Mesendoderm (in vitro differentiated cells): ENCODE measurements at regions not wholly inside any gene's neighbourhood (a gene's known extent, or its start where the extent isn't known, plus 50 kb on each side); places are given as distances from the start of the nearest gene placed in this dataset.

Experiments used
- DNase-seq: peaks from one replicate; pipeline ENCODE4 v3.0.0; 2013
- H2AK5ac ChIP-seq: 2 replicates; pipeline ENCODE4 v1.6.1; 2013; ENCODE audit warnings: low read length, inconsistent platforms
- H2BK120ac ChIP-seq: 2 replicates; pipeline ENCODE4 v1.6.1; 2013; ENCODE audit warnings: low read depth, mild to moderate bottlenecking, low read length, moderate library complexity, mixed read lengths
- H2BK15ac ChIP-seq: replicated peaks from 2 replicates; pipeline ENCODE4 v1.6.1; 2013; ENCODE audit warnings: low read depth, mild to moderate bottlenecking, moderate library complexity
- H2BK5ac ChIP-seq: 2 replicates; pipeline ENCODE4 v1.6.1; 2013; ENCODE audit warnings: low read length, inconsistent platforms
- H3K18ac ChIP-seq: 2 replicates; pipeline ENCODE4 v1.6.1; 2013; ENCODE audit warnings: mild to moderate bottlenecking, low read length, mixed read lengths
- H3K23ac ChIP-seq: one replicate; pipeline ENCODE4 v1.6.1; 2013; ENCODE audit warnings: low read length
- H3K27ac ChIP-seq: 2 replicates; pipeline ENCODE4 v1.5.1; 2013; ENCODE audit warnings: low read depth, mild to moderate bottlenecking, inconsistent platforms, low read length, moderate library complexity
- H3K27me3 ChIP-seq: 2 replicates; pipeline ENCODE4 v1.6.1; 2013; ENCODE audit warnings: low read length, control low read depth, mild to moderate bottlenecking, inconsistent platforms; ENCODE audit not compliant: insufficient read depth, poor library complexity
- H3K36me3 ChIP-seq: 2 replicates; pipeline ENCODE4 v1.6.1; 2013; ENCODE audit warnings: low read length, inconsistent platforms; ENCODE audit not compliant: control insufficient read depth, insufficient read depth
- H3K4ac ChIP-seq: one replicate; pipeline ENCODE4 v1.6.1; 2013; ENCODE audit warnings: low read depth, mild to moderate bottlenecking, low read length, moderate library complexity
- H3K4me1 ChIP-seq: 2 replicates; pipeline ENCODE4 v1.6.1; 2013; ENCODE audit warnings: low read depth, low read length, inconsistent platforms; ENCODE audit not compliant: control insufficient read depth
- H3K4me2 ChIP-seq: 2 replicates; pipeline ENCODE4 v1.6.1; 2013; ENCODE audit warnings: low read length
- H3K4me3 ChIP-seq: 2 replicates; pipeline ENCODE4 v1.5.1; 2013; ENCODE audit warnings: mild to moderate bottlenecking, low read length
- H3K56ac ChIP-seq: one replicate; pipeline ENCODE4 v1.6.1; 2013; ENCODE audit warnings: low read length
- H3K79me1 ChIP-seq: 2 replicates; pipeline ENCODE4 v1.6.1; 2013; ENCODE audit warnings: low read length, inconsistent platforms
- H3K79me2 ChIP-seq: 2 replicates; pipeline ENCODE4 v1.6.1; 2013; ENCODE audit warnings: mild to moderate bottlenecking, low read length; ENCODE audit not compliant: control insufficient read depth, insufficient read depth
- H3K9ac ChIP-seq: 2 replicates; pipeline ENCODE4 v1.6.1; 2013; ENCODE audit warnings: low read length, inconsistent platforms
- H4K5ac ChIP-seq: one replicate; pipeline ENCODE4 v1.6.1; 2013; ENCODE audit warnings: low read length
- H4K8ac ChIP-seq: one replicate; pipeline ENCODE4 v1.6.1; 2013; ENCODE audit warnings: low read depth, mild to moderate bottlenecking, control low read depth, low read length, moderate library complexity
- WGBS: extraction: QIAGEN DNeasy Blood & Tissue Kit; methylation state at CpG from one replicate; pipeline ENCODE4 v1.1.7; 2013; ENCODE audit warnings: low lambda C conversion rate, missing lambda C conversion rate; ENCODE audit not compliant: insufficient coverage; ENCODE audit errors: extremely low coverage; 5-methylcytosine and 5-hydroxymethylcytosine counted together

DNA sequence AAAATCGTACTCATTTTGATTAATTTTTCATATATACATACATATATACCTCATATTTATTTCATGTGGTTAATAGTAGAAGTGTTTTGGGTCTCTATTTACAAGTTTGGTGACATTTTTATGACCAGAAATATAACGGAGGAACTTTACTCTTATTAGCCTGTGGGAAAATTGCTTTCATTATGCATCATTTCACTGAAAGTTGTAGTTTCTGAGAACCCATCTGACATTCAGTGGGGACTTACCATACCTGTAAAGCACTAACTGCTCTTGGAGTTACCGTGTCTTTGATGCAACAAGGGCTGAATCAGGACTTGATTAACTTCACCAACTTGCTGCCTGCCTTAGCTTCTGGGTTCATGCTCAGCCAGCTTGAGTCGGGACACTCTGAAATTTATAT, 49.9 kb upstream of the ITPKB start:
- WGBS, result no CpG with 5 or more reads among the region's 4 CpGs
- H2AK5ac ChIP-seq, result no peak overlapping the region
- no peak overlapping the region for H4K5ac ChIP-seq
- no peak overlapping the region for H2BK15ac ChIP-seq
- H3K4ac ChIP-seq, result no peak overlapping the region
- H3K4me2 ChIP-seq, result no peak overlapping the region
- no peak overlapping the region for H3K4me3 ChIP-seq
- no peak overlapping the region for H4K8ac ChIP-seq
- no peaks in the 10 kb centered on the region for H3K4me1 ChIP-seq
- no peaks in the 10 kb centered on the region for H3K79me2 ChIP-seq
- H3K23ac ChIP-seq, result no peak overlapping the region
- DNase-seq, result no peak
- H3K56ac ChIP-seq, result no peak overlapping the region
- H3K18ac ChIP-seq, result no peak overlapping the region
- no peaks in the 10 kb centered on the region for H3K79me1 ChIP-seq
- no peak overlapping the region for H2BK5ac ChIP-seq
- no peak overlapping the region for H2BK120ac ChIP-seq
- H3K36me3 ChIP-seq, result no peaks in the 10 kb centered on the region
- H3K9ac ChIP-seq, result no peak overlapping the region
- H3K27ac ChIP-seq, result no peak overlapping the region
- no peaks in the 10 kb centered on the region for H3K27me3 ChIP-seq
